Hypothalamus (tissue), 51 donors: ENCODE measurements at regions not wholly inside any gene's neighbourhood (a gene's known extent, or its start where the extent isn't known, plus 50 kb on each side); places are given as distances from the start of the nearest gene placed in this dataset.

Source experiments
- DNase-seq, 51 donors: peaks; one replicate each; lab custom pipeline; 2025; lab: John Stamatoyannopoulos, UW

GRCh38 chr1:221902961-221903360, 161.1 kb upstream of the DUSP10 start:
- no peak for DNase-seq

GRCh38 chr1:221900678-221901077, 158.8 kb upstream of the DUSP10 start:
- no peak for DNase-seq

GRCh38 chr1:221897321-221897721, 155.4 kb upstream of the DUSP10 start:
- no peak for DNase-seq

GRCh38 chr1:221892301-221892830, 150.5 kb upstream of the DUSP10 start:
- DNase-seq, result no peak

GRCh38 chr1:221891708-221892107, 149.8 kb upstream of the DUSP10 start:
- DNase-seq, result no peak

- no peak for DNase-seq
These were observed 146.9 kb upstream of the DUSP10 start for GRCh38 chr1:221888801-221889200.

GRCh38 chr1:221888218-221888617, 146.3 kb upstream of the DUSP10 start:
- no peak for DNase-seq

GRCh38 chr1:221887758-221888157, 145.9 kb upstream of the DUSP10 start:
- DNase-seq, result no peak

- no peak for DNase-seq
These were observed 145.5 kb upstream of the DUSP10 start for GRCh38 chr1:221887415-221887746.

GRCh38 chr1:221886743-221887414, 145.0 kb upstream of the DUSP10 start:
- peak in 6 of 51 donors; percentile 4 to 26 (median 10) for DNase-seq

GRCh38 chr1:221886311-221886710, 144.4 kb upstream of the DUSP10 start:
- no peak for DNase-seq

GRCh38 chr1:221884821-221885220, 142.9 kb upstream of the DUSP10 start:
- no peak for DNase-seq

- DNase-seq, result no peak
These were observed 140.1 kb upstream of the DUSP10 start for GRCh38 chr1:221881805-221882581.

GRCh38 chr1:221880182-221880581, 138.3 kb upstream of the DUSP10 start:
- DNase-seq, result no peak

GRCh38 chr1:221878134-221878533, 136.2 kb upstream of the DUSP10 start:
- DNase-seq, result no peak

GRCh38 chr1:221877311-221877710, 135.4 kb upstream of the DUSP10 start:
- no peak for DNase-seq

GRCh38 chr1:221875004-221875330, 133.1 kb upstream of the DUSP10 start:
- no peak for DNase-seq

- DNase-seq, result no peak
These were observed 132.6 kb upstream of the DUSP10 start for GRCh38 chr1:221874285-221875003.

- no peak for DNase-seq
These were observed 131.8 kb upstream of the DUSP10 start for GRCh38 chr1:221873673-221874072.

- no peak for DNase-seq
These were observed 129.2 kb upstream of the DUSP10 start for GRCh38 chr1:221871056-221871455.

GRCh38 chr1:221869779-221870178, 127.9 kb upstream of the DUSP10 start:
- no peak for DNase-seq
